GM03348 (cell line): ENCODE measurements at regions not wholly inside any gene's neighbourhood (a gene's known extent, or its start where the extent isn't known, plus 50 kb on each side); places are given as distances from the start of the nearest gene placed in this dataset.
A peak's percentile ranks its signal among the peaks of the same experiment; 100 is the strongest.
"Not testable (repeated sequence)": the region's sequence is repeated elsewhere in the genome, so short reads cannot be mapped to it uniquely, and the experiment has no call there.

Experiments used
- DNase-seq: peaks from one replicate; pipeline ENCODE4 v3.0.0; 2012; ENCODE audit warnings: low spot score

DNA sequence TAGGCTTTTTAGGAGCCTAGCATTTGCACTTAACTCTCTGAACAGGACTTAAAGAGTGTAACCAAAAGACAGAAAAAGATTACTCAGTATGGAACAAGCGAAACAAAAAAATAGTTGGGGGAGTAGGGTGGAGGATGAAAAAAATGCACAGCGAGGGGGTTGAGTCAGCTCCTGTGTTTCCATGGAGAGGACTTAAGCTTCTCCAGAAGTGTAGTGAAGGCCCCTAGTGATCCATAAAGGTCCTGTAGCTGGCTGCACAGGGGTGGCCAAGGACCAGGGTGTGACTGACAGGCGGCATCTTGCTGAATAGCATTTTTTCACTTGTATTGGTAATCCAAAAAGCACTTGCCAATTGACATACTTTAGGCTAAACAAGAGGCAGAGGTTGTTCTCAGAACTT lies 533.9 kb downstream of the RFPL4B start:
- peak; percentile 61 for DNase-seq

DNA sequence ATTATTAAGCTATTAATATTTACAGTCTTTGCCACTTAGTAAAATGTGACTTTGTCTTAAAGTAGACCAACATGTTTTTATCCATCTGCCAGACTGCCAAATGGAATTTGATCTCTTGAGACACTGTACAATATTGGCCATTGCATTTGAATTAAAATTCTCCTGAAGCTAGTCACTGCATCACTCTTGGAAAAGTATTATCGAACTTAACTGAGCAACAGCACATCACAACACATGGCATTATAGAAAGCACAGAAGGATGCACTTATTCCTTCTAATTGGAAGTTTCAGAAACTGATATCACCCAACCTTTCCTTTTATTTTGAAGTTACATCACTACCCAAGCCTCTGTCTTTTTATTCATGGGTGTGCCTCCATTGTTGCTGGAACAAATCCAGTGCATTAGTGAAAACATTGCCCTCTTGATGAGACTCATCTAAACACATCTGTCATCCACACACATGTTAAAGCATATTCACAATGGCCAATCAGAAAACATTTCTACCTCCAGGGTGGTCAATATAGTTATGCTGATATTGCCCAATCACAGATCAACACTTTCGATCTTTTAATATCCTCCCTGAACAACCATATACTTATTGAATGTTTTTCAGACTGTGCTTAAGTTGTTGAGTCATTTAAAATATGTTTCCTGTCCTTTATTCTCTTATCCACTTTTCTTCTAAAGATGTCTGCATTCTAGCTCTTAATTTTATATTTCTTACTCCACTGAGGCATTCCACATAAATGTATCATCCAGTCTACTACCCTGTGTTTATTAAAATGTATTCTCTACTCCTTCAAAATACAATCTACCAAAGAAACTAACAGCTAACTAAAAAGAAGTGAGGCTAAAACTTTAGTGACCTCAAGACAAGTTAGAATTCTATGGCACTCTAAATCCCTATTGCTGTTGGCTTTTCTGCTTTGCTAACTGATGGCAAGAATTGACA lies 535.0 kb downstream of the RFPL4B start:
- peak; percentile 40 for DNase-seq

DNA sequence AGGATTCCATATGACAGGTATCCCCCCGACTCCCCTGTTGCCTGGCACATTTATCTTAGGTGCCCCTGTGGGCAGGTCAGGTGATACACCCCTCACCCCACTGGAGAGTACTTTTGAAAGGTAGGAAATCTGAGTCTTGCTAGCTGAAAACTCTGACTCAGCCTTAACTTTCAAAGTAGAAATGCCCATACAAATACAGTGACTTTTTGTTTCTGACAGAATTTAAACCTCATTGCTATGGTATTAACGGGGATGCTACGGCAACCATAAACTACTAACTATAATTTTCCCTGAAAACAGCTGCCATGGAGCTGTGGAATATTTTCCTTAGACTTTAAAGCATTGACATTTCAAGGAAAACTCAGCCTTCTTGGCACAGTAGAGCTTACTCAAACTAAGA lies 536.0 kb downstream of the RFPL4B start:
- DNase-seq = no peak

DNA sequence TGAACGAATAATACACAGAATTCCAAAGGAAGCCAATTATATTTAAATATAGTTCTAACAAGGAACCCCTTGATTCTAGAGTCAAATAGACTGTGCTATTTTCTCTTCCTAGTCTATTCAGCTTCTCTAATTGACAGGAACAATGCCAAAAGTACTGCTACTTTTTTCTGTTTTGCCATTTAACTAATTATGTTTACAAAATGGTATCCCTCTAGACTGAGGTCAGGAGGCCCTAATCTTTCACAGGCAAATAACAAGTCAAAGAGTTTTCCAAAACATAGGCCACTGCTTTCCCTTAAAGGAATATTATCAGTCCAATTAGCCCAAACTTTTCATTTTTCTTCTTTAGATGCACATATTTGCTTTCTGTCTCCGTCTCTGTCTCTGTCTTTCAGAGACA lies 539.3 kb downstream of the RFPL4B start:
- no peak for DNase-seq

DNA sequence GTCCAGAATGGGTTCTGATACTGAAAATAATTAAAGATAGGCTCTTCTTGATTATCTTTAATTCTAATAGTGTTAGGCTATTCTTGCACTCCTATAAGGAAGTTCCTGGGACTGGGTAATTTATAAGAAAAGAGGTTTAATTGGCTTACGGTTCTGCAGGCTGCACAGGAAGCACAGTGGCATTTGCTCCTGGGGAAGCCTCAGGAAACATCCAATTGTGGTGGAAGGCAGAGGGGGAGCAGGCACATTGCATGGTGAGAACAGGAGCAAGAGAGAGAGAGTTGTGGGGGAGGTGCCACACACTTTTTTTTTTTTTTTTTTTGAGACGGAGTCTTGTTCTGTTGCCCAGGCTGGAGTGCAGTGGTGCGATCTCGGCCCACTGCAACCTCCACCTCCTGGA lies 540.3 kb downstream of the RFPL4B start:
- DNase-seq = not testable (repeated sequence)

DNA sequence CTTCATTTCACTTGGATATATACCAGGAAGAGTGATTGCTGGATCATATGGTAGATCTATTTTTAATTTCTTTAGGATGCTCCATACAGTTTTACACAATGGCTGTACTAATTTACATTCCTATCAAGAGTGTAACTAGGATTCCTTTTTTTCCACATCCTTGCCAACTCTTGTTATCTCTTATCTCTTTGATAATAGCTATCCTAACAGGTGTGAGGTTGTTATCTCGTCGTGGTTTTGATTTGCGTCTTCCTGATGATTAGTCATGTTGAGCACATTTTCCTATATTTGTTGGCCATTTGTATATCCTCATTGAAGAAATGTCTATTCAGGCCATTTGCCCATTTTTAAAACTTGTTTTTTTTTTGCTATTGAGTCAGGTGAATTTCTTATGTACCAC lies 552.4 kb downstream of the RFPL4B start:
- DNase-seq = no peak

DNA sequence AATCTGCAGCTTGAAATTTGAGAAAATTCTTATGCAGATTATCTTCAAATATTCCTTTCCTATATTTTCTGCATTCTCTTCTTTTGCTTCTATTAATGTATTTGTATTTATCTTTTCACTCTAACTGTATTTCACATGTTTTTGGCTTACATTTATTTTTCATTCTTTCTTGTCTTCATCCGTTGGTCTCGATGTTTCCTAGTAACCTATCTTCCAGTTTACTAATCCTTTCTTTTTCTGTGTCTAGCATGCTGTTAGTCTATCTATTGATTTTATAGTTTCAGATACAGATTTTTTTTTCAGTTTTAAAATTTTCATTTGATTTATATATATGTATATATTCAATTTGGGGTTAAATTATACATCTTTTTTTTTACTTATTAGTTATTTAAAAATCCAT lies 556.2 kb downstream of the RFPL4B start:
- no peak for DNase-seq

DNA sequence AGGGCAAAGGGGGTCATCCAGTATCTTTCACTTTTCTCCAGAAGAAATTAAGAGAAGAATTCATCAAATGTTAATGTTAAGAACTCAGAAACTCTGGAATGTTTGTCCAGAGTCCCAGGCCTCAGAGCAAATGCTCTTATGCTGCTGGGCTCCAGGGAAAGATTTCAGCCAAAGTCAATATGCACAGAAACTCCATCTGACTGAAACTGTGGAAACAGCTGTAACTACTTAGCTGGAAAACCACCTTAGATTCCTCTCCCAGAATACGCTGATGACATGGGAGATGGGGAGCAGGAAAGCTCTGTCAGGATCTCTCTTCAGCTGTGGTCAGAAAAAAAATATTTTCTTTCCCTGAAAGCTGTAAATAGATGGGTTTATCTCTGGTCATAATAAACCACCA lies 559.6 kb downstream of the RFPL4B start:
- DNase-seq = peak; percentile 65

DNA sequence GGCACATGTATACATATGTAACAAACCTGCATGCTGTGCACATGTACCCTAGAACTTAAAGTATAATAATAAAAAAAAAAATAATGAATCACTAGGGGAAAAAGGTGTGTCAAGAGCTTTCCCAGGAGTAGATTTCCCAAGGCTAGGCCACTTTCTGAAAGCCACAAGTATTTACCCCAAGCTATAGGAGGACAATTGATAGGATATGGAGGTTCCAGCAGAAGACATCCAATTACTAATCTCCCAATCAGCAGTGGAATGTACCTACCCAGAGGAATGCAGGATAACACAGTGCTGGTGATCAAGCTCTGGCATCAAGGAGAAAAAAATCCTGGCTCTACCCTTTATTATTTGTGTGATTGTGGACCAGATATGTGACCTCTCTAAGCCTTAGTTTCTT lies 562.7 kb downstream of the RFPL4B start:
- peak; percentile 22 for DNase-seq

DNA sequence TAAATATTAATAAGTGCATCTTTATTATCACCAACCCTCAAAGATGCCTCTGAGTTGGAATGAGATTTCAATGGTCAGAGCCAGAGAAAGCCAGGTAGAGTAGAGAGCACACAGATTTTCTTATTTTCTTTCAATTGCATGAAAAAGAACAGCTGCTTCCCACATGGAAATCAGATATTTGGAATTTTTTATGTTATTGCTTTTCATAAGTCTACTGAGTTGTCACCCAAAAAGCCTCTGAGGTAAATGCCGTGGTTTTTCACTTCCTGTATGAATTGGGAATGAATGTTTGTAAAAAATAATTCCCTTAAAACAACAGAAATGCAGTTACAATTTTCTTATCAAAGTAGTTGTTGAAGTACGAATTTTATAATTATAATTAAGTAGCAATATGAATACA lies 563.1 kb downstream of the RFPL4B start:
- peak; percentile 32 for DNase-seq

DNA sequence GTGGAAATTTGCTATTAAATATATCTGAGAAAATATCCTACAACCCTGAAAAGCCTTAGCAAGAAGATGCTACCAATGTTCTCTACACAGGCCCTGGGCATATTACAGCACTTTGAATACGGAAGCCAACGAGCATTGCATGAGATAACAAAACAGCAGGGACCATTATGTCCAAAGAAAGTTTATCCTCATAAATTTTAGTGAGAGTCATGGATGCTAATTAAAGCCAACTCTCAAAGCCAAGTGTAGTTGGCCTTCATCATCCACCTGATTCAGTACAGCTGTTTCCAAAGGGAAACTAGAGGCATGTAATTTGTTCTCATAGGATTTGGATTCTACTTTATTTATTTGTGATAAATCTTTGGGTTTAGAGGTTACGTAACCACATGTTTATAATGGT lies 564.8 kb downstream of the RFPL4B start:
- DNase-seq = peak; percentile 27

DNA sequence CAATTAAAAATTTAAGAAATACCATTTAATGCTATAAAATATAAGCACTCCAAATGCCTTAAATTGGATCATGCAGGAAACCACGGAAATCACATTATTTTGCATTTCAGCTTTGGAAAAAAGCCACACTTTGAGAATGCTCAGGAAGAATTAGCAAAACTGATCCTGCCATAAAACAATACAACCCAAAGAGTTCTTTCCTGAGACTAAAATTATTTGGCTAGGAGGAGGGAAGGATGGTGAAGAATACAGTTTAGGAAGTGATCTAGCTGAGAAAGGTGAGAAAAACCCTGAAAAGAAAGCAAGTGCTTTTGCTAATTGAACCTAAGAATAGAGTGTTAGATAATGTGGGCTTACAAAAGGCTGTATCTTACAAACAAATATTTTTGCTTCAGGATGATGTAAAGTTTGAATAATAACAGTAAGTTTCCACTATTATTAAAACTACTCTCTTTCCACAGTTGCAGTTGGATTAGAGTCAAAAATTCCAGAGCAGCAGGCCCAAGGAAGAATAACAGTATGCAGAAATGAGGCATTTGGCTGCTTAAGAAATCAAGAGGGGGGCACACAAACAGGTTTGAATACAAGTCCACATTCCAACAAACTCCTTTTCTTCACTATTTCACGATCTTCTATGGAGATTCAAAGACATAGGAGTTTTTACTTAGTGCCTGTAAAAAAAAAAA lies 565.4 kb downstream of the RFPL4B start:
- peak; percentile 36 for DNase-seq

DNA sequence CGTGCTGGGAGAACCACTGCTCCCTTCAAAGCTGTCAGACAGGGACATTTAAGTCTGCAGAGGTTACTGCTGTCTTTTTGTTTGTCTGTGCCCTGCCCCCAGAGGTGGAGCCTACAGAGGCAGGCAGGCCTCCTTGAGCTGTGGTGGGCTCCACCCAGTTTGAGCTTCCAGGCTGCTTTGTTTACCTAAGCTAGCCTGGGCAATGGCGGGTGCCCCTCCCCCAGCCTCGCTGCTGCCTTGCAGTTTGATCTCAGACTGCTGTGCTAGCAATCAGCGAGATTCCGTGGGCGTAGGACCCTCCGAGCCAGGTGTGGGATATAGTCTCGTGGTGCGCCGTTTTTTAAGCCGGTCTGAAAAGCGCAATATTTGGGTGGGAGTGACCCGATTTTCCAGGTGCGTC lies 572.6 kb downstream of the RFPL4B start:
- DNase-seq = not testable (repeated sequence)

DNA sequence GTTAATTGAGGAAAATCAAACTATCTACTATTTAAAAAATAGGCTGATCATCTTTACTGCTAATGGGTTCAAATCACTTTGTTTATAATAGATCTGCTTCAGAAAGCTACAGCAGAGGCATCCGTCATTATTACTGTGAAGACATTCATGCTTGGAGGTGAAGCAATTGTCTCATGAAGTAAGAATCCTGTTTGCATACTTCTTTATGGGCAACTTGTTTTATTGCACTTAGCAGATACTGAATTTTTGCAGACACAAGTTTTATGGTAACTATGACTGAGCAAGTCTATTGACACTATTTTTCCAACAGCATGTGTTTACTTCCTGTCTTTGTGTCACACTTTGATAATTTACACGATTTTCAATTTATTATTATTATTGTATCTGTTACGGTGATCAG lies 573.9 kb downstream of the RFPL4B start:
- no peak for DNase-seq

DNA sequence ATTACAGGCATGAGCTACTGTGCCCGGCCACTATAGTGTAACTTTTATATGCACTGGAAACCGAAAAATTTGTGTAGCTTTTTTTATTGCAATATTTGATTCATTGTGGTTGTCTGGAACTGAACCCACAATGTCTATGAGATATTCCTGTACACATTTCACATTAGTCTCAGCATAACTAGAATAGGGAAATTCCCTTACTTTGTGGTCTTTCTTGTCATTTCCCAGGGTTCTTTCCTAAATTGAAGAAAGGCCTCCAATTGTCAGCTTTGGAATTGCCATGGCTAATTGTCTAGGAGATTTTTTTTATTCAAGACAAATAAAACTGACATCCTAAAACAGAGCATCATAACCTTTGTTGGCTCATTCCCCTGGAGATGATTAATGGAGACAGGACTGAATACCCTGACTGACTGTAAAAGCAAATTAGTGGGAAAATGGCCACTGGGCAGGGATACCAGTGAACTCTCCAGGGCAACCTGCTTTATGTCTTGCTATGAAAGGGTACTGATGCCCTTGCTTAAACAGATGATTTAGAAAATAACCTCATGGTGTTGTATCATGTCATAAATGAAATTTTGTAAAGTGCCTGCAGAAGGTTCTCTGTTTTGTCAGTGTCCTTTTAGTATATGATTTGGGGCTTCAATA lies 576.9 kb downstream of the RFPL4B start:
- DNase-seq = no peak

DNA sequence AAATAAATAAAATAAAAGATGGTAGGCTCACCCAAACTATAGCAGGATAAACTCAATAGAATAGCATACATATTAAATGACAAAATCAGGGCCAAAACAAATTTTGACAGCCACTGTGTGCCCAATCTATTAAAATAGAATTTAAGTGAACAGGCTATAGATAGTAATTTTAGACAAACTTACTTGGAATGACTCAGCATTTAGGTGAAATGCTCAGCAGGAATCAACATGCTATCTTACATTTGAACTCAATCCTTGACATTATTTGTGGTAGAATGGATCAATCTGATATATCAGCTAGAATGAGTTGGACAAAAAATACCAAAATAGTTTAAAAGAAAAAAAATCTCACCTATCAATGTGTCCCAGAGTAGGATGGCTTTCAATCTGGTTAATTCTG lies 578.6 kb downstream of the RFPL4B start:
- DNase-seq = no peak

DNA sequence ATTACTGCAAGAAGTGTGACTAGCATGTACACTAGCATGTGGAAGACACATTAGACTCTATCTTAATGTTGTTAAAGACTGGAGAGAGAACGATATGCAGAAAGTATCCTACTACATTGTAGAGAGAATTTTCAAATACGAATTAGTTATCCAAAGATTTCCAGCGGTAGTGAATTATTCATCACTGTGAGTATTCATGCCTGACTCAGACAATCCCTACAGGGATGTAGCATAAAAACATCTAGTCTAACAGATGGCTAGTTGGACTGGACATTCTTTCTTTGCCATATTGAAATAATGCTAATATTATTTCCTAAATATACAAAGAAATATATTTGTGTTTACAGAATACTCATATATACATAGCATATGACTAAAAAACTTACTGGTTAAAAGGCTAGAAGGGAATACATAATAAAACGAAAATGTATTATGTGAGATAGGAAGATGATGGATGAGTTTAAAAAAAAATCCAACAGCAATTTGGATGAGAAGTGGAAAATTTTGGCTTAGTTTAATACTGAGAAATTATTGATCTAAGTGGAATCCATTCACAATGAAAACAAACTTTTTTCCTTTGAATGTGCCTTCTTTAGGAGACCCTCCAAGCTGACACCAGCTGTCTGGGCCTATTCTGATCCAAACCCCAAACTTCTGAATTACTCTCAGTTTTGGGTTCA lies 580.7 kb downstream of the RFPL4B start:
- DNase-seq = peak; percentile 32

DNA sequence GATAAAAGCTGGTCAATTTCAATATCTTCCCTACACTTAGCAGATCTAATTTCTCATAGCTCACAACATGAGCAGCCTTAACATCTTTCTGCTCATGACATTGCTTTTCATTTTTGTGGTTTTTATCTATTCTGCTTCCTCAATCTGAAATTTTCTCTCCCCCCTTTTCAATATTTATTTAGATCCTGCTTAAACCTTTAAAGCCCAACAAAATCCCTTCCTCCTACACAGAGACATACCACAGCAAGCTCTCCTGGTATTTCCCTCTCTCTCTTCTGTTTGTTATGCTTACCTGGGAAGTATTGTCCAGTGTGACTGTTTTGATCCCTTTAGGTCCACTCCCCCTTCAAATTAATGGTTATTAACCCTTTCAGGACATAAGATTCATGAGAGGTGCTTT lies 582.5 kb downstream of the RFPL4B start:
- DNase-seq = peak; percentile 14

DNA sequence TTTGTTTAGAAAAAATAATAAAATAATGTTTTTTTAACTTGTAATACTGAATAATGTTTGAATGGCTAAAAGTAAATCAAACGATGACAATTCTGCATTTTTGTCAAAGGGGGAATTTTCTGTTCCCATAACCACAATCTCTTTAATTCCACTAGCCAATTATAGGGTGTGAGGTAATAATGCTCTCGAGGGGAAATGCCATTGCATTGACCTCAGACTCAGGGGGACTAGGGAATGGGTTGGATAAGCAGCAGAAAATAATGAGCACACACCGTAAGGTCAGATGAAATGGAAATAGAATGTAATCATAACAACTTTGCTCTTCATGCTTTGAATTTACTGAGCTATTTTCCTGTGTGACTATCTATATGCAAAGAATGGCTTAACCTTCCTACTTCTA lies 584.7 kb downstream of the RFPL4B start:
- DNase-seq = peak; percentile 28

DNA sequence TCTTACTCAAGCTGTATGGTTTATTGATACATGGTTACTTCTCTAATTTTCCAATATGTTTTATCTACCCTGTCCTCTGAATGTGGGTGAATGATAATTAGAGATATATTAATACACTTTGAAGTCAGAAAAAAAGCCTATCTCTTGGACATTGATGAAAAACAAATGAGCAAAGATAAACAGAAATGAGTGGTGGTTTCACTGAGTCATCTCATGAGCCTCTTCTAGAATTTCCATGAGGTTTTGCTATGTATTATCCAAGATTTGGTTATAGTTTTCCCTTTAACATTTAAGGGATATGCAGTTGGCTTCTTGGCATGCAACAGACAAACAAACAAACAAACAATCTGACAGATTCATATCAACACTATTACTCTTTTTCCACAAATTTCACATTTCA lies 586.8 kb downstream of the RFPL4B start:
- DNase-seq = no peak

DNA sequence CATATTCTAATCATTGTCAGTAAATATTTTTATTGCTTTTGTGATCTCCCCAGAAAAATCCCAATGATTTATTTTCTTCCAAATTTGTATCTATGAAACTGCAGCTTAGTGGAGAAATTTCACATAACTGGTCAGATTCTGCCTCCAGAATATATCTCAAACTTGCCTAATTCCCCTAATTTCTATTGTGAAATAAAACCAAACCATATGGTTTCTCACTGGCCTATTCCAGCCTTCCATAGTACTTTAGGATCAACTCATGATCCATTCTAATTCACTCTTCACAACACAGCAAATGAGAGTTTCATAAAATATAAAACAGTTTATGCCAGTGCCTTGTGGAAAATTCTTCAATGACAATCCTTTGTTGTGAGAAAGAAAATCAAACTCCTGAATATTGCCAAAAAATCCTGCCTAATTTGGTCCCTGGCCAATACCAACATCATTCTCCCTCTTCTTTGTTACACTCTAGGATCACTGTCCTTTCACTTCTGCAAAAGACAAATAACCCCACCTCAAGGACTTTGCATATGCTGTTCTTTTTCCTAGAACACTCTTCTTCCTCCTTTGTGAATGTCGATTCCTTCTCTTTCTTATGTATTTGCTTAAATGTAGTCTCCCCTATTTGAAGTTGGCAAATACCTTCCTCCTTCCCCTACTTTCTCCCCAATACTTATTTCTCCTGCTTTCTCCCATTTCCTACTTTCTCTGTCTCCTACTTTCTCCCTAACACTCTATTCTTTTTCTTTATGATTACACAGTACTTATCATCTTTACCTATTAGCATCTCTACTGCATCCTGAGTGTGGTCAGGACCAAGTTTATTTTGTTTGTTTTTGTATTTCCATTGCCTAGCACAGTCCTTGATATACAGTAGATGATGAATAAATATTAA lies 587.5 kb downstream of the RFPL4B start:
- DNase-seq = no peak
